ENCODE measurements at regions not wholly inside any gene's neighbourhood (a gene's known extent, or its start where the extent isn't known, plus 50 kb on each side); places are given as distances from the start of the nearest gene placed in this dataset.

DNA sequence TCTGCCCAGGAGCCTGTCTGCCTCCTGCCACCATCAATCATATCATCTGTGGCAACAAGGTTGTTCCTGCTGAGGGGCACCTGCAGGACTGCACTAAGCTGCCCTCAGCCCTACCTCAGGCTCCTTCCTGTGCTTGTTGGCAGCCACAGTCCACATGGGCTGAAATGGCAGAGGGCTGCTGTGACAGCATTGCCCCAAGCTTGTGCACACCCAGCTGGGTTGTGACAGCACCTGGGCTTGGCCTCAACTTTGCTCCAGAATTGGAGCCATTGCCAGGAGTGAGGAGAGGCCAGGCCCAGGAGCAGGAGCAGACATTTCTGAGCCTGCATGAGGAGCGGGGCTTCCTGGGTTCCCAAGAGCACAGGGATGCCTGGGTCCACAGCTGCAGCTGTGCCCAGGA, 340.9 kb upstream of the CHRM2 start:
- Histone ChIP-seq H3K4me3 (ENCODE audit: low read depth, low read length, poor library complexity, severe bottlenecking) (no peak overlapping the region), H3K9me2 (ENCODE audit: low read depth, low read length) (no peaks in the 10 kb centered on the region), H3F3A (ENCODE audit: insufficient read depth, low read length) (no peaks in the 10 kb centered on the region), H3K27ac (ENCODE audit: low read depth, low read length, poor library complexity, severe bottlenecking) (no peak overlapping the region), H2AFZ (ENCODE audit: low read length) (no peak overlapping the region), H3K79me2 (ENCODE audit: insufficient read depth, low read length) (no peaks in the 10 kb centered on the region), H4K20me1 (ENCODE audit: insufficient read depth, low read length) (no peaks in the 10 kb centered on the region), H3K4me2 (ENCODE audit: low read length) (no peak overlapping the region), H3K9me3 (ENCODE audit: low read length) (no peaks in the 10 kb centered on the region), H3K9ac (ENCODE audit: low read length) (no peak overlapping the region), H3K4me1 (ENCODE audit: insufficient read depth, low read length, severe bottlenecking) (no peaks in the 10 kb centered on the region), H3K27me3 (ENCODE audit: insufficient read depth, low read length) (no peaks in the 10 kb centered on the region), H3K36me3 (ENCODE audit: insufficient read depth, low read length) (no peaks in the 10 kb centered on the region)
- TF ChIP-seq EZH2 (IDR thresholded peaks at IDR 0.05; ENCODE audit: borderline replicate concordance, low read length): no peak
- TF ChIP-seq, protein P1, sequence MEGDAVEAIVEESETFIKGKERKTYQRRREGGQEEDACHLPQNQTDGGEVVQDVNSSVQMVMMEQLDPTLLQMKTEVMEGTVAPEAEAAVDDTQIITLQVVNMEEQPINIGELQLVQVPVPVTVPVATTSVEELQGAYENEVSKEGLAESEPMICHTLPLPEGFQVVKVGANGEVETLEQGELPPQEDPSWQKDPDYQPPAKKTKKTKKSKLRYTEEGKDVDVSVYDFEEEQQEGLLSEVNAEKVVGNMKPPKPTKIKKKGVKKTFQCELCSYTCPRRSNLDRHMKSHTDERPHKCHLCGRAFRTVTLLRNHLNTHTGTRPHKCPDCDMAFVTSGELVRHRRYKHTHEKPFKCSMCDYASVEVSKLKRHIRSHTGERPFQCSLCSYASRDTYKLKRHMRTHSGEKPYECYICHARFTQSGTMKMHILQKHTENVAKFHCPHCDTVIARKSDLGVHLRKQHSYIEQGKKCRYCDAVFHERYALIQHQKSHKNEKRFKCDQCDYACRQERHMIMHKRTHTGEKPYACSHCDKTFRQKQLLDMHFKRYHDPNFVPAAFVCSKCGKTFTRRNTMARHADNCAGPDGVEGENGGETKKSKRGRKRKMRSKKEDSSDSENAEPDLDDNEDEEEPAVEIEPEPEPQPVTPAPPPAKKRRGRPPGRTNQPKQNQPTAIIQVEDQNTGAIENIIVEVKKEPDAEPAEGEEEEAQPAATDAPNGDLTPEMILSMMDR (IDR thresholded peaks at IDR 0.05; ENCODE audit: low read length): no peak

DNA sequence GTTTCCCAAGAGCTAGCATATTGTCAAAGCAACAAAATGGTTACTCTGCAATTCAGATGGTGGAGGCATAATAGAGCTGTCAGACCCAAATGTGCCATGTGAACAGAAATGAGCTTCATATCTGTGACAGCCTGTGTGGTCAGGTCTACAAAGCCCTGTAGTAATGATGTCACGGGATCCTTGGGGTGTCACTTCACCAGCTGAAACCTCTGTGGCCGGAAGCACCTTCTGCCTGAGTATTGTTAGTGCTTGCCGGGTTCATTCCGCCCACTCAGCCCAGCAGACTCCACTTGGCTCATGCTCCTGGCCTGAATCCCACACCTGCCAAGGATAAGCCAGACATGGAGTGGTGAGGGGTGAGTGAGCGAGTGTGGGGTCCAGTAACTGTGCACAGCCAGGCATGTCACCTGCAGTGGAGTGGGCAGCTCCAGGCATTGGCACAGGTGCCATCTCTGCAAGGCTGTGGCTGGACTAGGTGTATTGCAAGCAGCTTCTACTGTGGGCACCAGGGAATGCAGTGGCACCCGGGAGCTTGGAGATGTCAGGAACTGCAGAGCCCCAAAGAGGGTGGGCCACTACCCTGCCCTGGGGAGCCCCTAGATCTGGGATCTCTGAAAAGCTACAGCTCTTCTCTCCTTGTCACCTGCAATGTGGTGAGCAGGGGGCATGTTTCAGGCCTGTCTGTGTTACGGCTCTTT, 341.9 kb upstream of the CHRM2 start:
- Histone ChIP-seq H3K9ac (ENCODE audit: low read length) (no peak overlapping the region), H3K27ac (ENCODE audit: low read depth, low read length, poor library complexity, severe bottlenecking) (no peak overlapping the region), H4K20me1 (ENCODE audit: insufficient read depth, low read length) (no peaks in the 10 kb centered on the region), H3K4me3 (ENCODE audit: low read depth, low read length, poor library complexity, severe bottlenecking) (no peak overlapping the region), H2AFZ (ENCODE audit: low read length) (no peak overlapping the region), H3F3A (ENCODE audit: insufficient read depth, low read length) (no peaks in the 10 kb centered on the region), H3K4me1 (ENCODE audit: insufficient read depth, low read length, severe bottlenecking) (no peaks in the 10 kb centered on the region), H3K27me3 (ENCODE audit: insufficient read depth, low read length) (no peaks in the 10 kb centered on the region), H3K79me2 (ENCODE audit: insufficient read depth, low read length) (no peaks in the 10 kb centered on the region), H3K36me3 (ENCODE audit: insufficient read depth, low read length) (no peaks in the 10 kb centered on the region), H3K4me2 (ENCODE audit: low read length) (no peak overlapping the region), H3K9me3 (ENCODE audit: low read length) (no peaks in the 10 kb centered on the region), H3K9me2 (ENCODE audit: low read depth, low read length) (no peaks in the 10 kb centered on the region)
- TF ChIP-seq, protein P1 (IDR thresholded peaks at IDR 0.05; ENCODE audit: low read length): no peak
- no peak for TF ChIP-seq EZH2 (IDR thresholded peaks at IDR 0.05; ENCODE audit: borderline replicate concordance, low read length)

DNA sequence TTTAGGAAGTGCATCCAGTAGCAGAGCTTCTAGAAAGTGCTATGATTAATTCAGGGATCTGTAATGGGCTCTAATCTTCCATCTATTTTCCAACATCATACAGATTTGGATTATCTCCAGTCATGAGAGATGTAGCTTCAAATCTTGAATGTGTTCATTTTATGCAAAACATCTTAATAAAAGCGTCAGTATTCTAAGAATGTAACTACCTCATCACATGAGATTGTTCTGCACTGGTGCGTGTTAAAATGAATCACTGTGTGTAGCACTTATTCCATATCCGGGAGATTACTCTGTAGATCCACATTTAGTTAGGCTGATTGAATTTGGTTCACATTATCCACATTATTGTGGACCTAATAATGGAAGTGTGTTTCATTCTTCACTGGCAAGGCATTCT, 344.9 kb upstream of the CHRM2 start:
- H3K4me2 ChIP-seq (ENCODE audit: low read length): no peak overlapping the region
- no peaks in the 10 kb centered on the region for H3F3A ChIP-seq (ENCODE audit: insufficient read depth, low read length)
- H4K20me1 ChIP-seq (ENCODE audit: insufficient read depth, low read length): no peaks in the 10 kb centered on the region
- no peaks in the 10 kb centered on the region for H3K27me3 ChIP-seq (ENCODE audit: insufficient read depth, low read length)
- no peak overlapping the region for H3K27ac ChIP-seq (ENCODE audit: low read depth, low read length, poor library complexity, severe bottlenecking)
- H3K9me2 ChIP-seq (ENCODE audit: low read depth, low read length): no peaks in the 10 kb centered on the region
- H2AFZ ChIP-seq (ENCODE audit: low read length): no peak overlapping the region
- no peak overlapping the region for H3K4me3 ChIP-seq (ENCODE audit: low read depth, low read length, poor library complexity, severe bottlenecking)
- no peak overlapping the region for H3K9ac ChIP-seq (ENCODE audit: low read length)
- no peaks in the 10 kb centered on the region for H3K4me1 ChIP-seq (ENCODE audit: insufficient read depth, low read length, severe bottlenecking)
- TF ChIP-seq, protein P1 (IDR thresholded peaks at IDR 0.05; ENCODE audit: low read length): no peak
- no peak for TF ChIP-seq EZH2 (IDR thresholded peaks at IDR 0.05; ENCODE audit: borderline replicate concordance, low read length)
- no peaks in the 10 kb centered on the region for H3K79me2 ChIP-seq (ENCODE audit: insufficient read depth, low read length)
- no peaks in the 10 kb centered on the region for H3K36me3 ChIP-seq (ENCODE audit: insufficient read depth, low read length)
- H3K9me3 ChIP-seq (ENCODE audit: low read length): no peaks in the 10 kb centered on the region

Data from OCI-LY1 (cell line).